HG02571 (cell line): ENCODE measurements at regions not wholly inside any gene's neighbourhood (a gene's known extent, or its start where the extent isn't known, plus 50 kb on each side); places are given as distances from the start of the nearest gene placed in this dataset.
A peak's percentile ranks its signal among the peaks of the same experiment; 100 is the strongest.

Experiments used
- ATAC-seq: cut with Tn5 transposase; IDR thresholded peaks from one replicate; pipeline ENCODE4 v1.9.1; 2021; ENCODE audit warnings: mild to moderate bottlenecking, moderate library complexity; ENCODE audit not compliant: unreplicated experiment

DNA sequence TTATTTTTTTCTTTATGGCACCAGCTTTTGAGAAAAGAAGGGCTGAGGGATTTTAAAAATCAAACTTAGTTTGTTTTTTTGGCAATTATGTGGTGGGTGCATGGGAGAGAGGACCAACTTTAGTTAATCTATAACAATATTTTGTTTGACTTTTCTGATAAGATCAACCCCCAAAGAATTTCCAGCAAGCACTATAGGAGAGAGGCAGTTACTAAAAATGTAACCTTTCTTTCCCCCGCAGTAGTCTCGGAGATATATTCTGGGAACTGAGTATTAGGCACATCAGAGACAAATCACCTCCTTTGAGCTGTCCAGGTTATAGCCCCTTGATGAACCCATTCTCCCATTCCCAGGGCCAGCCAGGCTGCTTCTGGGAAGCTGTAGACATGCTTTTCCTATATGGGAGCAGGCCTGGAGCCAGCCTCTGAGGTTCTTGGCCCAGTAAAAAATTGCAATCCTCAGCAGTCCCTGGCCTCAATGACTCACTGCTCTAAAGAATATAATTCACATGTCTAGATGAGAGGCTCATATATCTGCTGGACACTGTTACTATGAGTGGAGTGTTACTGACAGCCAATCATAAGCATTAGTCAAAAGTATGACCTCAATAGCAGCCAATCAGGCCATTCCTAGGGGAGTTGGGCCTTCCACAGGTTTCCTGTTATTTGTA, 138.3 kb upstream of the AGBL1 start:
- ATAC-seq = no peak

DNA sequence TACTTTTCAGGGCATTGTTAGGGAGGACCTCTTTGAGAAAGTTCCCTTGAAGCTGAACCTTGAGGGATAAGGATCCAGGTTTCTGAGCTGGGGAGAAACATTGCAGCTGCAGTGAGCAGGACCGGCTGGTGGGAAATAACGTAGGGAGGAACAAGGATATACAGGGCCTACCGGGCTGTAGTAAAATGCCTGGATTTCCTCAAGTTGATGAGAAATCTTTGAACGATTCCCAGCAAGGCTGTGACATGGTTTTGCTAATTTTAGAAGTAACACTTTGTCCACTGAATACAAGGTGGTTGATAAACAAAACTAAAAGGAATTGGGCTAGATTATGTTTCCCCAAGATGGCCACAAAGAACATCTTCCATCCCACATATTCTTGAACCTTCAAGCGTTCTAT, 137.0 kb upstream of the AGBL1 start:
- ATAC-seq = no peak

DNA sequence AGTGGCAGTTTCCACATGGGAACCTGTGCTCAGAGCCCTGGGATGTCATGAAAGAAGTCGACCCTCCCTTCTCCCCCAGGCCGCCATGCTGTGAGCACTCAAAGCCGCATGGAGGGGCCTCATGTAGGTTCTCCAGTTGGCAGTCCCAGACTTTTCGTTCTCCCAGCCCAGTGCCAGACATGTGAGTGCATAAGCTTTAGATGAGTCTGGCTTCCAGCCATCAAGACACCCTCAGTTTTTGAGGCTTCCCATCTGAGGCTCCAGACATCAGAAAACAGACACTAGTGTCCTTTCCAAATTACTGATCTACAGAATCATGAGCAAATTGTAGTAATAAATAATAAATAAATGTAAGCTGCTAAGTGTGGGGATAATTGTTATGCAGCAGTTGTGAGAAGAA, 136.5 kb upstream of the AGBL1 start:
- no peak for ATAC-seq

DNA sequence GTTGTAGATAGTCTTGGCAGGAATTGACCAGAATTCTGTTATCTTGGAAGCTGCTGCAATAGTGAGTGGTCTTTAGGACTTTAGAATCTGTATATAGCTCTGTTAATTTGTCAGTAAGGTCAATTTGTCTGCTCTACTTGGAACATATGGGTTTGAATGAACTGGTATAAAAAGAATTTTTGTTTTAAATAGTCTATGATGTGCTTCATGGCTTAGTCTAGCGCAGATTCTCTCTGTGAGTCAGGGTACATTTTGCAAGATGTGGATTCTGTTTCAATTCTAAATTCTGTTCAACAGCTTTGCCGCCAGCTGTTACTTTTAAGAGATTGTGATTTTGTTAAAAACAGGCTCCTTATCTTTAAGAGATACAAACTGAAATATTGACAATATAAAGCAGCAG, 135.9 kb upstream of the AGBL1 start:
- no peak for ATAC-seq

DNA sequence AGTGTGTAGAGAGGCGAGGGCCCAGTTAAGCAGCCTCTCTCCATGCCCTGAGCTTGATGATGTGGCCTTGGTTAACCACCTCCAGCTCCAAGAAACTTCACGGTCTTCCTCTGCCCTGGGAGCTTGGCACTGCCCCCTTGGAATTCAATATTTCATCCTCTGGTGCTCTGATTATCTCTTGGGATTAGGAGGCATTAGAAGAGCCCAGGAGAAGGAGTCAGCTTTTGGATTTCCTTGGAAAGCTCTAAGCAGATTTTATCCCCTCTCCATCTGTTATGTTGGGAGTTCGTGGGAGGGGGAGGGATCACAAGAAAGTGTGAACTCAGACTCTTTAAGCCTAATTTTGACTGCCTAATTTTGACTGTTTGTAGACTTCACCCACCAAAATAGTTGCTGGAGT, 132.7 kb upstream of the AGBL1 start:
- ATAC-seq = no peak

DNA sequence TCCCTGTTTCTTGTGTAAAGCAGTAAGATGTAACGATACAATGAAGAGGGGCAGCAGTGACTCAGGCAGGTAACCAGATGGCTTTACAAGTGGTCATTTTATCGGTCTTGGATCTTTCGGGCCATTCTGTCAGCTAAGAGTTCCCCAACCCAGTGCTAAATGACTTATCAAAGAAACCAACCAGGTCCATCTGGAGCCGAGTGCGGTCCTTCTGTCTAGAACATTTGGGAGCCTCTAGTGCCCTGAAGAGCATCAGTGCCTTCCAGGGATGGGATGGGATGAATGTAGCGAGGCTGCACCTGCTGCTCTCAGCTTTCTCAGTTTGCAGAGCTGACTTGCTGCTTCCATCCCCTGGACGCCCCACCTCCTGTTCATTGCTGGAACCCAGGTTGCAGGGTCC, 131.7 kb upstream of the AGBL1 start:
- no peak for ATAC-seq

DNA sequence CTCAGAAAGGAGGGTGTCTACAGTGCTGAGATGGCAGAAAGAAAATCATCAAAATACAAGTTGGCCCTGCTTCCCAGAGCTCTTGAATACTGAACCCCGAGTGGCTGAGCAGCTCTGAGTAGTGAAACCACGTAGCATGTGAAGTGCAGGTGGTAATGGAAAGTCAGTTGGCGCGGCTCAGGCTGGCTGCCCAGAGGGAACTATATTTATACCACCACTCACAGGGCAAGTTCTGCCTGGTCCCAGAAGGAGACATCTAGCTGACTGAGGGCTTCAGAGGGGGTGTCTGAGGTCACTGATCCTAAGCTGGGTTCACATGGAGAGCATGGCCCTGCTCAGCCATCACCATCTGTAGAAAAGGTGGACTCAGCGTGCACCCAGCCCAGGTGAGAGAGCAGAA, 129.6 kb upstream of the AGBL1 start:
- peak; percentile 85 for ATAC-seq

DNA sequence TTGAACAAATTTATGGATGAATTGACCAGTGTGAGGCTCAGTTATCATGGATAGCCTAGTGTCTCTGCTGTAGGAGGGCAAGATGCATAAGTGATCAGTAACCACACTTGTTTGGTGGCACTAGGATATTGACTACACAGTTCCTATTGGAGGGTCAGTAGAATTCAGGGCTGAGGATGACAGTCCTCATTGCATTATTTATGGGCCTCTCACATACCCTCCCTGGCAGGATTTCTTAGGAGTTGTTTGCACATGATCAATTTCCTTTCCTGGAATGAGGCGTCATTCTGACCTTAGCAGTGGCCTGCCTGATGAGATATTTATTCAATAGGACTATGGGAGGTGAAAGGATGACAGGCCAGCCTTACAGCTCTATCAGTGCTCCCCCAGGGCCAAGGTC, 125.1 kb upstream of the AGBL1 start:
- no peak for ATAC-seq

DNA sequence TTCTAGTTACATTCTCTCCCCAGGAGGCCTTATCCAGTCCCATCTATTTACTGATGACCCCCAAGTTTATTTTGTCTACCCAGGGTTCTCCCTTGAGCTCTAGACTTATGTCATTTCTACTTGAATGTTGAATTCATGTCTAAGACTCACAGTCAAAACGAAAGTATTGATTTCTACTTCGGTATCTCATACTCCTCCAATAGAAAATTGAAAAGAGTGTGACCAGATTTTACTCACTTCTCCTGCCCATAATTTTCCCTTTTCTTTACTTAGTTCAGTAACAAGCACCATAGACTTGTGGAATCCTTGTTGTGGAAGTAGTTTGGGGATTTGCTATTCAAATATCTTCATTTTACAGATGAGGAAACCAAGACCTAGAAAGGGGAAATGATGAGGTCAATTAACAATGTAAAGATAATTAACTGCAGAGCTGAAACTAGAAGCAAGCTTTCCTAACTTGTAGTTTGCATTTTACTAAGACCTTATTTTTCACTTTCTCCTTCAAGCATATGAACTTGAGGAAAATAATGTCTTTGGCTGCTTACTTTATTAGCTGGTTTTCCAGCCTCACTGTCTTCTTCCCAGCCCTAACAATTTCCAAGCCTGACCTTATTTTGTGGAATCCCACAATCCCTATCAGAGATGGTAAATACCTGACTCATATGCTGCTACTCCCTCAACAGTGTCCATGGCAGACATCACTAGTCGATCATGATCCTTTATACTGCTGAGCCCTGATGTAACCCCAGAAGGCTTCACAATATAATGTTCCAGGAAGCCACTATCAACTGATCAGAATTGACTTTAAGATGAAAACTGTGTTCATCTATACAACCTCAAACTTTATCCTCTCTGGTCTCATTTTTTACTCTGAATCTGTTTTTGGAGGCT, 123.9 kb upstream of the AGBL1 start:
- peak; percentile 92 for ATAC-seq

DNA sequence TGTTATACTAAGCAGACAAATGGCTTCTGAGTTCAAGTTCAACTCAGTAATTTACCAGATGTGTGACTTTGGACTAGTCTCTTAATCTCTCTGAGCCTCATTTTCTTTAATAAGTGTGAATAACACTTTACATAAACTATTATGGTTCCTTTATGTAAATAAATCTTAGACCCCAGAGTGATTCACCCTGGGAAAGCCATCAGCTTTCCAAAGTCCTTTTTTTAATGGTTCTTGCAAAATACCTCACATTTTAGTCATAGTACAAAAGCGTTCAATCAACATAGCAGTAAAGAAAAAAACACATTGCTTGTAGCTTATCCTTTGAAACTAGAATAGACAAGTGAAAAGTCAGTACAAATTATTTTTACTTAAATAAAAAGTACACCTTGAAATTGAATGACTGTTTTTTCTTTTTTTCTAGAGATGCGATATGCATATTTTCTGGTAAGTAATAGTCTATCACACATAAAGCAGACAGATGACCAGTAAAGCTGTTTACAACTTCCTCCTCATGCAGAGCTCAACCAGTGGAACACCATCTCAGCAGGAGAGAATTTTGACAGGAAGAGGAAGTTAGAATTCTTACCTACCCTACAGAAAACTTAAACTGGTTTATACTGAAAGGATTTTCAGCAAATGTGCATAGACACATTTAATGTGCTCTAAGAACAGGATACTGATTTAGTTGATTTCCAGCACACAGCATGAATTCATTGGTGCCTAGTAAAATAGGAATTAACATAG, 123.0 kb upstream of the AGBL1 start:
- no peak for ATAC-seq

DNA sequence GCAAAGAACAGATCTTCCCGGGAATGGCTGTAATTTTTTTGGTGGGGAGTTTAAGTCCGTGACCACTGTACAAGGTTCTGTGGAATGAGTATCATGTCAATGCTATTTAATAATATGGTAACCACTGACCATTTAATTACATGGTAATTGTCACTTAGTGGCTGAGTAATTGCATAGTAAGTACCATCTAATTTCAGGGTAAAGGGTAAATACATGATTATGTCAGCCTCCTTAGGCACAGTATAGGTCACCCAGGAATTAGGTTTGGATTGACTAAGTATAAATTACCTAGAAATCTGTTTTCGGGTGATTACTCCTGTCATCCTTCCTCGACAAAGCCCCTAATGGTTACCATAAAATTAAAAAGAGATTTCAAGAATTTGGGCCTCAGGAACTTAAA, 120.1 kb upstream of the AGBL1 start:
- ATAC-seq = no peak

DNA sequence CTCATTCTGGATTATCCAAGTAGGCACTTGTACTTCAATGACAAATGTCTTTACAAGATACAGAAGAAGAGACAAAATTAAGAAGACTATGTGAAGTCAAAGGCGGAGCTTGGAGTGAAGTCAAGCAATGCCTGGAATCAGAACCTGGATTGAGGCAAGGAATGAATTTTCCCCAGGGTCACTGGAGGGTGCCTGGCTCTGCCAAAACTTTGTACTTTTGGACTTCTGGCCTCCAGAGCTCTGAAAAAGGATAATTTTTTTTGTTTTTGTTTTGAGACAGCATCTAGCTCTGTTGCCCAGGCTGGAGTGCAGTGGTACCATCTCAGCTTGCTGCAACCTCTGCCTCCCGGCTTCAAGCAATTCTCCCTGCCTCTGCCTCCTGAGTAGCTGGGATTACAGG, 119.3 kb upstream of the AGBL1 start:
- no peak for ATAC-seq

DNA sequence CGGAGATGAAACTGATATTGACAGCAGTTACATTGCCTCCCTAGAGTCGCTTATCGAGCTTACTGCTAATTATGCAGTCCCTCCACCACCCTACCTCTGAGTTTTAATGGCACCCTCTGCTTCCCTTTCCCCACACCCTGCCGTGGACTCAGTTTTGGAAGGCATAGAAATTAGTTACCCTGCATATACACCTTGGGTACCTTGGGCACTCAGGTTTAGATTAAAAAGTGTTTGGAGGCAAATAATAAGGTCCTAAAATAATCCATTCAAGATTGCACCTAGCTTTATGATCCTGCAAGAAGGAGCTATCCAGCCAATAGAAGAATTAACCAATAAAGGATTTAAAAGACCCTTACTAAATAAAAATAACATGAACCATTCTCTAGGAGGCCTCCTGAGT, 117.8 kb upstream of the AGBL1 start:
- no peak for ATAC-seq

DNA sequence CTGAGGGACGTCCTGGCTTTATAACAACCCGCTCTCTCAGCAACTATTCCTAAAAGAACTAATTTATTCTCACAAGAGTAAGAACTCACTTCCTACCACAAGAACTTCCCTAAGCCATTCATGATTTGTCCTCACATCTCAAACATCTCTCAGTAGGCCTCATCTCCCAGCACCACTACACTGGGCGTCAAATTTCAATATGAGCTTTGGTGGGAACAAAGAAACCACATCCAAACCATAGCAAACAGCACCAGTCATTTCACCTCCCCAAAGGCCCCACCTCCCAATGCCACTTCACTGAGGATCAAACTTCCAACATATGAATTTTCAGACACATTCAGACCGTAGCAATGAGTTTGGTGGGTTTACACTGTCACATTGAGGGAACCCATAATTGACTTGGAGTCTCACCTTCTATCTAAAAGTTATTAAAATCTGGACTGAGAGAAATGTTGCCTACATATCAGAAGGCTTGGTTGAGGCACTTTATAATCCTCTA, 116.4 kb upstream of the AGBL1 start:
- ATAC-seq = no peak

DNA sequence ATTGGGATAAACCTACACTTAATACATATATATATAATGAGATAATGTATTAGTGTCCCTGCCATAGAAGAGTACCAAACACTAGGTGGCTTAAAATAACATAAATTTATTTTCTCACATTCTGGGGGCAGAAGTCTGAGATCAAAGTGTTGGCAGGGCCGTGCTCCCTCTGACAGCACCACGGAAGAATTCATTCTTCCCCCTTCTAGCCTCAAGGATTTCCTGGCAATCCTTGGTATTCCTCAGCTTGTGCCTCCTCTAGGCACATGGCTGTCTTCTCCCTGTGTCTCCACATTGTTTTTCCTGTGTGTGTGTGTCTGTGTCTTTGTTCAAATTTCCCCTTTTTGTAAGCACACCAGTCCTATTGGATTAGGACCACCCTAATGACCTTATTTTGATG, 115.2 kb upstream of the AGBL1 start:
- no peak for ATAC-seq

DNA sequence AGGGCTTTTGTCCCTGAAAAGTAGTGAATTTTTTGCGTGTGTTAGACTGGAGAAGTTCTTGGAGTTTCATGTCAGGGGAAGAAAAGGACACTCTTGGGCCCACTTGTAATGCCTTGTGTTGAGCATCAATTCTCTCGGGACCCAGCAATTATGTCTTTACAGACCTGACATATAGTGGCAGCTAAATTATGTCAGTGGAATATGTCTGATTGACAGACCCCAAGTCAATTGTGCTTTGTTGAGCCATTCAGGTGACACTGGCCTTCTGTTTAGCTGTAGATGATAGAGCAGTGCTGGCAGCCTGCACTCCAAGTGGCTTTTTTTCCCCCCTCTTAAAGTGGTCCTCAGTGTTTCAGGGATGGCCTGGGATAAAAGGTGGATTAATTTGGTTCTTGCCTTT, 112.1 kb upstream of the AGBL1 start:
- ATAC-seq = no peak

DNA sequence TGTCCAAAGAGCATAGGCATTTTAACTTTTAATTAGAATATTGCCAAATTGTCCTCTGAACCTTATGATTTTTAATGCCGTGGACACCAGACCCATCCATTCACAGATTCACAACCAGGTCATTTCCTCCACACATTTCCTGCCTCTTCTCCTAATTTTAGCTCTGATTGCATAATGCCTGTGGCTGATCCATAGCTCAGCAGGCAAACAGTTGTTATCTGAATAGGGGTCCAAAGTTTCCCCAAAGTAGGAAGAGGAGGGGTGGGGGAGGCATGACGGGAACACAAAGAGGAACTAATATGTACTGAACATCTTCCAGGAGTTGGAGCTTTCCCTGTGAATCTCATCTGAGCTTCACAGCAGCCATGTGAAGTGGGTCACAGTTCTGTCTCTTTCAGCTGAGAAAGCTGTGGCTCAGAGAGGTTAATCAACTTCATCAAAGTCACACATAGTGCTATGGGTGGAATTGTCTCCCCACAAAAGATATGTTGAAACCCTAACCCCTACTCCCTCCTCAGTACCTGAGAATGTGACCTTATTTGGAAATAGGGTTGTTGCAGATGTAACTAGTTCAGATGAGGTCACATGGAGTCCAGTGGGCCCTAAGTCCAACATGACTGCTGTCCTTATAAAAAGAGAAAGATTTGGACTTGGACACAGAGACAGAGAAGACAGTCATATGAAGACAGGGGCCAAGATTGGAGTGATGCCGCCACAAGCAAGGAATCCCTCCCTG, 106.7 kb upstream of the AGBL1 start:
- no peak for ATAC-seq

DNA sequence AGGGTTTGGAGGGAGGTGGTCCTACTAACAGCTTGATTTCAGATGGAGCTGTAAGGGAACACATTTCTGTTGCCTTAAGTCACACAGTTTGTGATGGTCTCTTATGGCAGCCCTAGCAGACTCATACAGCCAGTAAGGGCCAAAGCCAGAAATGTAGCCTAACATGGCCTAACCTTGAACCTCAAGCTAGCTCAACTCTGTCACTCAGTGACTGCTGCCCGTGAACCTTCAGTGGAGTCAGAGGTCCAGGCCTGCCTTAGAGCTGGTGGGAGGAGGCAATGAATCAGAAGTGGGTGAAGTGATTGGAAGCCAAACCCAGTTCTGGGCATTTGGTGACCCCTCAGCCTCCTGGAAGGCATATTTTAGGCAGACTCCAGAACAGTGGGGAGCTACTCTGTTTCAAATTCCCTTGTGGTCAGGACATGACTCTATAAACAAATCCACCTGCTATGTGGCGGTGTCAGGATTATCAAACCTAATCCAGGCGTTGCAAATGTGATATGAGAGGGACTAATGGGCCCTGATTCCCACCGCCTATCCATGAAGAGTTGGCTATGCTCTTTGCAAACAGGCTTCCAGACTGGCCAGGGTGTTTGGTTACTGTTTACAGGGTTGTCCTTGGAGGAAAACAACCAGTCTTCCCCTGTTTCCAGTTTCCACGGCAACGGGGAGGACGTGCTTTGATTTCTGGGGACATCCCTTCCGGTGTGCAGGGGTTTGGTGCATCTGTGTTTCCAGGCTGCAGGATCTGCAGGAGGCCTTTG, 105.9 kb upstream of the AGBL1 start:
- ATAC-seq = no peak

DNA sequence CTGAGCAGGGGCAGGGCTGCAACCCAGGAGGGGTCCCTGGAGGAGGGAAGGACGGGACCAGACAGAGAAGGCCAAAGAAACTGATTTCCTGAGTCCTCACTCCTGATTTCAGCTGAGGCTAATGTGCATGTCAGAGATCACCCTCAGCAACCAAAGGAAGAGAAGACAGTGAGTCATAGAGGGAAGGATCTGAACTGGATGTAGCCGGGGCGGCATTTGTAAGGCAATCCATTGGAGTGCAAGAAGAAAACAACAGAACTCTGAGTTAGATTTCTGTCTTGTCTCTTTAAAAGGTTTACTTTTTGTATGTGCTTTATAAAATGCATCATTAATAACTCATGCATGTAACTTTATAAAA, 105.3 kb upstream of the AGBL1 start:
- ATAC-seq = no peak

DNA sequence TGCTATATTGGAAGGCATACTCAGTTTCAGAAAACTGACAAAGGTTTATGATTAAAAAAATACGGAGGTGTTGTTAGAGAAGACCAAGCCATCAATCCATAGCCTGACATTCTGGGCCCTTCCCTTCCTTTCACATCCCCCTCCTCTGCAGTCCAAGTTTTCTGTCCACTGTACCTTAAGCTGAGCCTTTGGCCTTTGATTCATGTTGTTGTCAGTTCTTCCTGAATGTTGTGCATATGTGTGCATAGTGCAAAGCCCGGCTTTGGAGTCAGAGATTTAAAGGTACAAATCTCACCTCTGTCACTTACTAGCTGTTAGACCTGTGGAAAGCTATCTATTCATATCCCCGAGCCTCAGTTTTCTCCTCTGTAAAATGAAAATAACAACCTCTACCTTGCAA, 104.9 kb upstream of the AGBL1 start:
- no peak for ATAC-seq
